Spleen (tissue), 11 donors: ENCODE measurements at regions not wholly inside any gene's neighbourhood (a gene's known extent, or its start where the extent isn't known, plus 50 kb on each side); places are given as distances from the start of the nearest gene placed in this dataset.

Experiments
- DNase-seq: peaks from one replicate; pipeline ENCODE4 v3.0.0-alpha.2; 2020
- H3K27ac ChIP-seq, 8 donors: fragments of 200-600 bp; sonication (generic) in 7 of 8; 1 replicate in 4 of 8; 2 replicates in 4 of 8; pipeline versions ENCODE4 v1.5.0 to v1.8.0; 2016 to 2021; ENCODE audit warnings: inconsistent platforms in 4 of 8, mild to moderate bottlenecking in 4 of 8, moderate library complexity in 1 of 8
- H3K27me3 ChIP-seq, 7 donors: fragments of 200-600 bp; sonication (generic) in 6 of 7; replicated peaks in 1 of 7; 1 replicate in 4 of 7; 2 replicates in 3 of 7; pipeline versions ENCODE4 v1.5.0 to v1.8.0; 2016 to 2021; ENCODE audit warnings: inconsistent platforms in 3 of 7, mild to moderate bottlenecking in 1 of 7
- H3K36me3 ChIP-seq, 6 donors: fragments of 200-600 bp; sonication (generic) in 5 of 6; 1 replicate in 4 of 6; 2 replicates in 2 of 6; pipeline versions ENCODE4 v1.5.0 to v1.8.0; 2016 to 2021; ENCODE audit warnings: inconsistent platforms in 2 of 6
- H3K4me1 ChIP-seq, 6 donors: fragments of 200-600 bp; sonication (generic) in 5 of 6; 1 replicate in 3 of 6; 2 replicates in 3 of 6; pipeline versions ENCODE4 v1.5.0 to v1.8.0; 2016 to 2021; ENCODE audit warnings: inconsistent platforms in 3 of 6
- H3K4me3 ChIP-seq, 8 donors: fragments of 200-600 bp; sonication (generic) in 7 of 8; 1 replicate in 4 of 8; 2 replicates in 4 of 8; pipeline versions ENCODE4 v1.5.0 to v1.8.0; 2016 to 2021; ENCODE audit warnings: inconsistent platforms in 4 of 8, mild to moderate bottlenecking in 4 of 8, moderate library complexity in 2 of 8
- H3K9me3 ChIP-seq, 8 donors: fragments of 200-600 bp; sonication (generic) in 7 of 8; 1 replicate in 4 of 8; 2 replicates in 4 of 8; pipeline versions ENCODE4 v1.5.0 to v1.8.0; 2016 to 2021; ENCODE audit warnings: inconsistent platforms in 4 of 8
- POLR2A ChIP-seq, 3 donors: fragments of 450-650 bp; IDR thresholded peaks; one replicate each; pipeline ENCODE4 v1.5.1; 2017; ENCODE audit warnings: antibody characterized with exemption in 3 of 3, mild to moderate bottlenecking in 1 of 3
- POLR2AphosphoS5 ChIP-seq, 3 donors: sonication (generic); formaldehyde crosslinking; IDR thresholded peaks; one replicate each; pipeline ENCODE4 v1.5.1; 2017; ENCODE audit warnings: antibody characterized with exemption in 3 of 3
- WGBS, 5 donors: extraction: QIAGEN DNeasy Blood & Tissue Kit in 3 of 5; methylation state at CpG; one replicate each; pipeline versions ENCODE4 v1.1.5 to v1.1.7; 2013 to 2018; 5-methylcytosine and 5-hydroxymethylcytosine counted together
- intact Hi-C: fragments of 100-400 bp; cut with DNase I; formaldehyde crosslinking; loops from one replicate; pipeline ENCODE4 v1.15.0; 2023; ENCODE audit warnings: low total_unique reads
- TF ChIP-seq, protein P1 (sequence below), 11 experiments: fragments of 200-600 bp in 7 of 11; fragments of 450-650 bp in 4 of 11; sonication (generic) in 4 of 11; IDR thresholded peaks in 8 of 11; conservative IDR thresholded peaks in 3 of 11; 1 replicate in 7 of 11; 2 replicates in 4 of 11; pipeline versions ENCODE4 v1.4.0 to v1.8.0; 2016 to 2021; ENCODE audit warnings: antibody characterized with exemption in 11 of 11, inconsistent platforms in 4 of 11, mild to moderate bottlenecking in 1 of 11
- donor health status: healthy with polysubstance abuse.
- donor health status: DM: no; HTN: no; CAD: no; lungs with moderate emphysema.
- donor health status: DM: no; HTN: no; CAD: no.
- donor health status: Bipolar disorder and iron deficiency.
- donor health status: healthy.
- donor health status: DM: no; HTN: no; CAD: no.
- donor health status: DM: yes; HTN: yes; CAD: no.

DNA sequence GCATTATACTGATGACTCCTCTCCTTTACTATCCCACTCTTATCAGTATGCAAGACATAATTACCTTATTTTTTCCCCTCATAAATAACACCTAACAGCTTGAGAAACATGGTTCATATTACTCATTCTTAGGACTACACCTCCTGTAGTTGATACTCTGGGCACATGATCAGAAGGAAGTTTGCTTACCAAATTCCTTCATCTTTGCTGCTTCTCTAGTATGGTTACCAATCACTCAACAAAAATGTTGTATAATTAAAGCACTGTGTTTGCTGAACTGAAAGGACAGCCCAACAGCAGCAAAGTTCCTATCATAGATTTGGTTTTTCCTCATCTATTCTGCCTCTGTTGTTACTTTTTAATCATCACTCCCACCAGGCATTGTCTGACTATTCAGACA, 586.3 kb downstream of the LRRIQ3 start:
- intact Hi-C loops: no loop called here
- Histone ChIP-seq H3K36me3 (no peaks in the 10 kb centered on the region), H3K9me3 (no peaks in the 10 kb centered on the region), H3K4me1 (no peaks in the 10 kb centered on the region), H3K27me3 (no peaks in the 10 kb centered on the region), H3K27ac (no peak overlapping the region), H3K4me3 (no peak overlapping the region)
- TF ChIP-seq, protein P1, sequence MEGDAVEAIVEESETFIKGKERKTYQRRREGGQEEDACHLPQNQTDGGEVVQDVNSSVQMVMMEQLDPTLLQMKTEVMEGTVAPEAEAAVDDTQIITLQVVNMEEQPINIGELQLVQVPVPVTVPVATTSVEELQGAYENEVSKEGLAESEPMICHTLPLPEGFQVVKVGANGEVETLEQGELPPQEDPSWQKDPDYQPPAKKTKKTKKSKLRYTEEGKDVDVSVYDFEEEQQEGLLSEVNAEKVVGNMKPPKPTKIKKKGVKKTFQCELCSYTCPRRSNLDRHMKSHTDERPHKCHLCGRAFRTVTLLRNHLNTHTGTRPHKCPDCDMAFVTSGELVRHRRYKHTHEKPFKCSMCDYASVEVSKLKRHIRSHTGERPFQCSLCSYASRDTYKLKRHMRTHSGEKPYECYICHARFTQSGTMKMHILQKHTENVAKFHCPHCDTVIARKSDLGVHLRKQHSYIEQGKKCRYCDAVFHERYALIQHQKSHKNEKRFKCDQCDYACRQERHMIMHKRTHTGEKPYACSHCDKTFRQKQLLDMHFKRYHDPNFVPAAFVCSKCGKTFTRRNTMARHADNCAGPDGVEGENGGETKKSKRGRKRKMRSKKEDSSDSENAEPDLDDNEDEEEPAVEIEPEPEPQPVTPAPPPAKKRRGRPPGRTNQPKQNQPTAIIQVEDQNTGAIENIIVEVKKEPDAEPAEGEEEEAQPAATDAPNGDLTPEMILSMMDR (IDR thresholded peaks at IDR 0.05 in 8 of 11, conservative IDR thresholded peaks at IDR 0.05 in 3 of 11): no peak
- TF ChIP-seq POLR2AphosphoS5 (IDR thresholded peaks at IDR 0.05) (no peak), POLR2A (IDR thresholded peaks at IDR 0.05) (no peak)
- DNase-seq: no peak

DNA sequence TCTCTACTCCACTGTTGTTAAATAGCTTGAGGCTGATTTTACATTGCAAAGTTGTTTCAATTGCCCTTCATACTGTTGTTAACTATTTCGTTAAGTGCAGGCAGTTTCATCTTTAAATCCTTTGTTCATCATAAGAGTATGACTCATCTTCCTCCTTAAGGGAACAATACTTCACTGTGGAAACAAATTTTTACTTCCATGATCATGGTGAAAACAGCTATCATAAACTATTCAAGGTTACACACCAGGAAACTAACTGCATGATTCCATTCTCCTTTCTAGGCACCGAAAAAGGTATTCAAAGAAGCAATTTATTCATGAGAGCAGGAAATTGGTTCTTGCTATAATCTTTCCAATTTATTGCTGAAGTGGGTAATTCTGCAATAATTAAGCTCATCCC, 593.2 kb downstream of the LRRIQ3 start:
- H3K27me3 ChIP-seq: no peaks in the 10 kb centered on the region
- DNase-seq: no peak
- H3K4me1 ChIP-seq: no peaks in the 10 kb centered on the region
- intact Hi-C loops: no loop called here
- no peaks in the 10 kb centered on the region for H3K36me3 ChIP-seq
- no peak overlapping the region for H3K4me3 ChIP-seq
- 54 to 75% (median 62%) methylated on average over 2 of the region's 2 CpGs for WGBS, 5 donors
- H3K9me3 ChIP-seq: peaks cover 0 to 3% (median 0%) of the 10 kb centered on the region in 8 donors
- TF ChIP-seq, protein P1 (IDR thresholded peaks at IDR 0.05 in 8 of 11, conservative IDR thresholded peaks at IDR 0.05 in 3 of 11): no peak
- TF ChIP-seq POLR2AphosphoS5 (IDR thresholded peaks at IDR 0.05): no peak
- no peak for TF ChIP-seq POLR2A (IDR thresholded peaks at IDR 0.05)
- no peak overlapping the region for H3K27ac ChIP-seq

GRCh38 chr1:73604211-73604610, 593.8 kb downstream of the LRRIQ3 start:
- WGBS, 5 donors: 41 to 80% (median 51%) methylated on average over 1 of the region's 1 CpG
- Histone ChIP-seq H3K36me3 (no peaks in the 10 kb centered on the region), H3K27ac (no peak overlapping the region), H3K4me1 (no peaks in the 10 kb centered on the region), H3K4me3 (no peak overlapping the region), H3K27me3 (no peaks in the 10 kb centered on the region), H3K9me3 (peaks cover 0 to 5% (median 0%) of the 10 kb centered on the region in 8 donors)
- DNase-seq: no peak
- TF ChIP-seq POLR2AphosphoS5 (IDR thresholded peaks at IDR 0.05): no peak
- TF ChIP-seq, protein P1 (IDR thresholded peaks at IDR 0.05 in 8 of 11, conservative IDR thresholded peaks at IDR 0.05 in 3 of 11): no peak
- TF ChIP-seq POLR2A (IDR thresholded peaks at IDR 0.05): no peak
- intact Hi-C loops: no loop called here

DNA sequence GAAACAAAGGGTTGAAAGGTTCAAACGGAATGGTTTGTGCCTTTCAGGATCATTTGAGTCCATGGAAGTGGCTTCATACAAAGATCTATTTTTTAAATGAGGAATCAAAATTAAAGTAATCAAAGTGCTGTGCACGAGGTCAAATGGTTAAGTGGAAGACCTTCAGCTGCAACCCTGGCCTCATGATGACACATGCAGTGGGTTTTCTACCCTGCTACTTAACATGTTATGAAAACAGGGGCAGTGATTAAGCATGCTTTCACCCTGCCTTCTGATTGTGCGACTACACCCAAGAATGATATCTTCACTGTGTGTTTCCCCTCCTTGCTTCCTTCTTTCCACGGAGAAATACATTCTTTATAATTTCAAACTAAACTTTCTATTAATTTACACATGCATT, 604.2 kb downstream of the LRRIQ3 start:
- Histone ChIP-seq H3K27me3 (no peaks in the 10 kb centered on the region), H3K36me3 (no peaks in the 10 kb centered on the region), H3K4me3 (peak overlapping the region in 1 of 8 donors; percentile 44), H3K4me1 (peaks cover 0 to 17% (median 7%) of the 10 kb centered on the region in 6 donors), H3K27ac (peak overlapping the region in 5 of 8 donors; percentile 9 to 58 (median 45)), H3K9me3 (peaks cover 0 to 1% (median 0%) of the 10 kb centered on the region in 8 donors)
- intact Hi-C loops: no loop called here
- 16 to 28% (median 27%) methylated on average over 4 of the region's 4 CpGs for WGBS, 5 donors
- DNase-seq: no peak
- no peak for TF ChIP-seq POLR2A (IDR thresholded peaks at IDR 0.05)
- TF ChIP-seq, protein P1 (IDR thresholded peaks at IDR 0.05 in 8 of 11, conservative IDR thresholded peaks at IDR 0.05 in 3 of 11): no peak
- no peak for TF ChIP-seq POLR2AphosphoS5 (IDR thresholded peaks at IDR 0.05)
